ENCODE measurements at regions not wholly inside any gene's neighbourhood (a gene's known extent, or its start where the extent isn't known, plus 50 kb on each side); places are given as distances from the start of the nearest gene placed in this dataset.

- DNase-seq = no peak
- Histone ChIP-seq H3K36me3 (ENCODE audit: insufficient read depth in 1 of 2, low read depth in 1 of 2) (no peaks in the 10 kb centered on the region), H3K9me3 (no peaks in the 10 kb centered on the region), H3K27me3 (ENCODE audit: insufficient read depth in 3 of 3, low read length in 2 of 3) (no peaks in the 10 kb centered on the region), H3K4me3 (no peak overlapping the region), H3K27ac (no peak overlapping the region), H3K4me1 (no peaks in the 10 kb centered on the region)
- intact Hi-C loops (cut with DNase I) = no loop called here
- no peak for ATAC-seq
- TF ChIP-seq CTCF (IDR thresholded peaks at IDR 0.05) = no peak
- 92 to 95% (median 92%) methylated on average over 5 of the region's 5 CpGs for WGBS, 3 donors
Measured at GRCh38 chr11:104668797-104669463, 229.3 kb downstream of the CASP12 start.

GRCh38 chr11:104666624-104667023 lies 231.6 kb downstream of the CASP12 start:
- no peaks in the 10 kb centered on the region for H3K4me1 ChIP-seq
- no peaks in the 10 kb centered on the region for H3K36me3 ChIP-seq (ENCODE audit: insufficient read depth in 1 of 2, low read depth in 1 of 2)
- no peak for TF ChIP-seq CTCF (IDR thresholded peaks at IDR 0.05)
- no peaks in the 10 kb centered on the region for H3K27me3 ChIP-seq (ENCODE audit: insufficient read depth in 3 of 3, low read length in 2 of 3)
- ATAC-seq (no peak), DNase-seq (no peak)
- WGBS, 3 donors = 37 to 56% (median 40%) methylated on average over 2 of the region's 2 CpGs
- no peaks in the 10 kb centered on the region for H3K9me3 ChIP-seq
- H3K27ac ChIP-seq = no peak overlapping the region
- intact Hi-C loops (cut with DNase I) = no loop called here
- no peak overlapping the region for H3K4me3 ChIP-seq

GRCh38 chr11:104665641-104666040 lies 232.6 kb downstream of the CASP12 start:
- WGBS, 3 donors = 26 to 32% (median 30%) methylated on average over 3 of the region's 3 CpGs
- intact Hi-C loops (cut with DNase I) = no loop called here
- Histone ChIP-seq H3K27me3 (ENCODE audit: insufficient read depth in 3 of 3, low read length in 2 of 3) (no peaks in the 10 kb centered on the region), H3K4me1 (no peaks in the 10 kb centered on the region), H3K4me3 (no peak overlapping the region), H3K27ac (no peak overlapping the region), H3K9me3 (no peaks in the 10 kb centered on the region), H3K36me3 (ENCODE audit: insufficient read depth in 1 of 2, low read depth in 1 of 2) (no peaks in the 10 kb centered on the region)
- DNase-seq (no peak), ATAC-seq (no peak)
- no peak for TF ChIP-seq CTCF (IDR thresholded peaks at IDR 0.05)

GRCh38 chr11:104663190-104664140 lies 234.8 kb downstream of the CASP12 start:
- 89 to 94% (median 91%) methylated on average over 4 of the region's 4 CpGs for WGBS, 3 donors

More at GRCh38 chr11:104663190-104664140, 234.8 kb downstream of the CASP12 start:
- intact Hi-C loops (cut with DNase I) = no loop called here
- H3K27ac ChIP-seq = no peak overlapping the region
- H3K4me3 ChIP-seq = no peak overlapping the region
- no peaks in the 10 kb centered on the region for H3K27me3 ChIP-seq (ENCODE audit: insufficient read depth in 3 of 3, low read length in 2 of 3)
- no peak for ATAC-seq
- no peaks in the 10 kb centered on the region for H3K9me3 ChIP-seq
- no peaks in the 10 kb centered on the region for H3K4me1 ChIP-seq
- TF ChIP-seq CTCF (IDR thresholded peaks at IDR 0.05) = no peak
- DNase-seq = no peak
- no peaks in the 10 kb centered on the region for H3K36me3 ChIP-seq (ENCODE audit: insufficient read depth in 1 of 2, low read depth in 1 of 2)
